Mesendoderm (in vitro differentiated cells): ENCODE measurements at regions not wholly inside any gene's neighbourhood (a gene's known extent, or its start where the extent isn't known, plus 50 kb on each side); places are given as distances from the start of the nearest gene placed in this dataset.
A peak's percentile ranks its signal among the peaks of the same experiment; 100 is the strongest.

Source experiments
- DNase-seq: peaks from one replicate; pipeline ENCODE4 v3.0.0; 2013
- H2AK5ac ChIP-seq: 2 replicates; pipeline ENCODE4 v1.6.1; 2013; ENCODE audit warnings: low read length, inconsistent platforms
- H2BK120ac ChIP-seq: 2 replicates; pipeline ENCODE4 v1.6.1; 2013; ENCODE audit warnings: low read depth, mild to moderate bottlenecking, low read length, moderate library complexity, mixed read lengths
- H2BK15ac ChIP-seq: replicated peaks from 2 replicates; pipeline ENCODE4 v1.6.1; 2013; ENCODE audit warnings: low read depth, mild to moderate bottlenecking, moderate library complexity
- H2BK5ac ChIP-seq: 2 replicates; pipeline ENCODE4 v1.6.1; 2013; ENCODE audit warnings: low read length, inconsistent platforms
- H3K18ac ChIP-seq: 2 replicates; pipeline ENCODE4 v1.6.1; 2013; ENCODE audit warnings: mild to moderate bottlenecking, low read length, mixed read lengths
- H3K23ac ChIP-seq: one replicate; pipeline ENCODE4 v1.6.1; 2013; ENCODE audit warnings: low read length
- H3K27ac ChIP-seq: 2 replicates; pipeline ENCODE4 v1.5.1; 2013; ENCODE audit warnings: low read depth, mild to moderate bottlenecking, inconsistent platforms, low read length, moderate library complexity
- H3K27me3 ChIP-seq: 2 replicates; pipeline ENCODE4 v1.6.1; 2013; ENCODE audit warnings: low read length, control low read depth, mild to moderate bottlenecking, inconsistent platforms; ENCODE audit not compliant: insufficient read depth, poor library complexity
- H3K36me3 ChIP-seq: 2 replicates; pipeline ENCODE4 v1.6.1; 2013; ENCODE audit warnings: low read length, inconsistent platforms; ENCODE audit not compliant: control insufficient read depth, insufficient read depth
- H3K4ac ChIP-seq: one replicate; pipeline ENCODE4 v1.6.1; 2013; ENCODE audit warnings: low read depth, mild to moderate bottlenecking, low read length, moderate library complexity
- H3K4me1 ChIP-seq: 2 replicates; pipeline ENCODE4 v1.6.1; 2013; ENCODE audit warnings: low read depth, low read length, inconsistent platforms; ENCODE audit not compliant: control insufficient read depth
- H3K4me2 ChIP-seq: 2 replicates; pipeline ENCODE4 v1.6.1; 2013; ENCODE audit warnings: low read length
- H3K4me3 ChIP-seq: 2 replicates; pipeline ENCODE4 v1.5.1; 2013; ENCODE audit warnings: mild to moderate bottlenecking, low read length
- H3K56ac ChIP-seq: one replicate; pipeline ENCODE4 v1.6.1; 2013; ENCODE audit warnings: low read length
- H3K79me1 ChIP-seq: 2 replicates; pipeline ENCODE4 v1.6.1; 2013; ENCODE audit warnings: low read length, inconsistent platforms
- H3K79me2 ChIP-seq: 2 replicates; pipeline ENCODE4 v1.6.1; 2013; ENCODE audit warnings: mild to moderate bottlenecking, low read length; ENCODE audit not compliant: control insufficient read depth, insufficient read depth
- H3K9ac ChIP-seq: 2 replicates; pipeline ENCODE4 v1.6.1; 2013; ENCODE audit warnings: low read length, inconsistent platforms
- H4K5ac ChIP-seq: one replicate; pipeline ENCODE4 v1.6.1; 2013; ENCODE audit warnings: low read length
- H4K8ac ChIP-seq: one replicate; pipeline ENCODE4 v1.6.1; 2013; ENCODE audit warnings: low read depth, mild to moderate bottlenecking, control low read depth, low read length, moderate library complexity
- whole genome bisulfite sequencing: extraction: QIAGEN DNeasy Blood & Tissue Kit; methylation state at CpG from one replicate; pipeline ENCODE4 v1.1.7; 2013; ENCODE audit warnings: low lambda C conversion rate, missing lambda C conversion rate; ENCODE audit not compliant: insufficient coverage; ENCODE audit errors: extremely low coverage; 5-methylcytosine and 5-hydroxymethylcytosine counted together

DNA sequence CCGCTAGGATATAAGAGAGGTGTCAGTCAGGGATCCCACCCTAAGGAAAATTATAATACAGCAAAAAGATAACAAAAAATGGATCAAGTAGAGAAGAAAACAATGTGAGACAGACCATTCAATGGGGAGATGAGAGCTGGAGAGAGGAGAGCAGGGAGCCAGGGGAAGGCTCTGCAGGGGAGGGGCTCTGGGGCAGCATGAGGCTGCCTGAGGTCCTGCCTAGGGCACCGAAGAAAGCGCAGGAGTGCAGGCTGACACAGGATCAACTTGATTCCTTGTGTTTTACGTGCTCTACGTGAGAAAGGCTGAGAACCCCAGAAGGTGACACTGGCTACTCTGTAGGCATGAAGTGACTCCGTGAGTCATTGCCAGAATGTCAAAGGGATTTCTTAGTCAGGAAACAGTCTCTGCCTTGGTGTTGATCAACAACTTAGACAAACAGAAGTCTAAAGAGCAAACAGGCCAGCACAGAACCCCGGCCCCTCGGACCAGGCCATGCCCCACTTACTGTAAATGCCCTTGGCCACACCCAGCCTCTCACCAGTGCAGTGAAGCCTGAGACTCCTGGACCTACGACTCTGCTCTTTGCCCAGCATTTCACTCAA is 290.1 kb upstream of the PRDM1 start:
- Histone ChIP-seq H3K79me2 (no peaks in the 10 kb centered on the region), H2AK5ac (no peak overlapping the region), H3K4me3 (no peak overlapping the region), H4K8ac (no peak overlapping the region), H3K56ac (peak overlapping the region; percentile 9), H3K79me1 (no peaks in the 10 kb centered on the region), H3K23ac (no peak overlapping the region), H3K4me2 (no peak overlapping the region), H2BK15ac (no peak overlapping the region), H2BK5ac (no peak overlapping the region), H3K27me3 (no peaks in the 10 kb centered on the region), H2BK120ac (no peak overlapping the region), H3K36me3 (no peaks in the 10 kb centered on the region), H3K18ac (no peak overlapping the region), H3K4me1 (no peaks in the 10 kb centered on the region), H4K5ac (no peak overlapping the region), H3K9ac (no peak overlapping the region), H3K4ac (no peak overlapping the region), H3K27ac (no peak overlapping the region)
- no CpG with 5 or more reads among the region's 9 CpGs for WGBS
- DNase-seq: peak; percentile 30

DNA sequence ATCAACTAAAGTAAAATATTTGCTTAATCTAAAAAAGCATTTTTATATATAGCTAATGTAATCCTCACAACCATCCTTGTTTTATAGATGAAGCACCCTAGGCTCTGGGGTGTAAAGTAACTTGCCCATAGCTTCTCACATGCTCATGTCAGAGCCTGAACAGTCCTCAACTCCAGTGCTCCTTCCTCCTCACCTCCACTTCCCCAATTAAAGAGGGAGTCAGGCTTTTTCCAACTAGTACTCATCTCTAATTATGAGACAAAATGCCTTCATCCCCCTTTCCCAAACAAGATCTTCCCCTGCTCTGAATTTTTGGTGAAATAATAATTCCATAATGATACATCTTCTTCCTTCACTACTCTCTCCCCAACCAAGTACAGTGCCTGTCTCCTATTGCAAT is 290.8 kb upstream of the PRDM1 start:
- no peak overlapping the region for H4K8ac ChIP-seq
- H3K4me1 ChIP-seq: no peaks in the 10 kb centered on the region
- no peak overlapping the region for H2BK15ac ChIP-seq
- H3K56ac ChIP-seq: no peak overlapping the region
- H2BK5ac ChIP-seq: no peak overlapping the region
- no peak overlapping the region for H3K4me3 ChIP-seq
- no peak overlapping the region for H3K18ac ChIP-seq
- H3K9ac ChIP-seq: no peak overlapping the region
- H3K36me3 ChIP-seq: no peaks in the 10 kb centered on the region
- no peak overlapping the region for H2AK5ac ChIP-seq
- H3K79me2 ChIP-seq: no peaks in the 10 kb centered on the region
- no peak for DNase-seq
- H3K23ac ChIP-seq: no peak overlapping the region
- H3K79me1 ChIP-seq: no peaks in the 10 kb centered on the region
- no peak overlapping the region for H3K4me2 ChIP-seq
- no peak overlapping the region for H2BK120ac ChIP-seq
- H3K27me3 ChIP-seq: no peaks in the 10 kb centered on the region
- H3K4ac ChIP-seq: no peak overlapping the region
- H4K5ac ChIP-seq: no peak overlapping the region
- H3K27ac ChIP-seq: no peak overlapping the region

DNA sequence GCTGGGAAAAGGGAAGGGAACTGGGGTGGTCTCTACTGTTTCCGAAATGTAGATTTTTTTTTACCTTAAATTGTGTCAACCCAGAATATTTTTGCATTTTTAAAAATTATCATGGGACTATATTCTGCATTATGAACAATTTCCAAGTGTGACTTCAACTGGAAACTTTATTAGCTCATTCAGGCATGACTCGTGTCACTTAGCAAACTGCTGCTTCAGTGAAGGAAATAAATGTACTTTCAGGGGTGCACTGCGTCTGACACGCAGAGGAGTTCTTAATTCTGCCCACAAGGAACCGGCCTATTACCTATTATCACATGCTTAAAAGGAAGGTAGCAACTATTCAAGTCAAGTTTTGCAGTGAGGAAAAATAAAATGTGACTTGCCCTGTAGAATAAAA is 291.3 kb upstream of the PRDM1 start:
- H3K4me3 ChIP-seq: no peak overlapping the region
- H2BK15ac ChIP-seq: no peak overlapping the region
- no peak overlapping the region for H3K4me2 ChIP-seq
- no peak overlapping the region for H3K56ac ChIP-seq
- no peak overlapping the region for H3K18ac ChIP-seq
- no peak overlapping the region for H4K5ac ChIP-seq
- no peak overlapping the region for H3K4ac ChIP-seq
- no peaks in the 10 kb centered on the region for H3K4me1 ChIP-seq
- no peak overlapping the region for H2BK5ac ChIP-seq
- no peak overlapping the region for H3K9ac ChIP-seq
- no CpG with 5 or more reads among the region's 5 CpGs for WGBS
- no peaks in the 10 kb centered on the region for H3K79me1 ChIP-seq
- no peak overlapping the region for H3K23ac ChIP-seq
- no peaks in the 10 kb centered on the region for H3K79me2 ChIP-seq
- DNase-seq: no peak
- no peak overlapping the region for H4K8ac ChIP-seq
- H2AK5ac ChIP-seq: no peak overlapping the region
- no peaks in the 10 kb centered on the region for H3K27me3 ChIP-seq
- H3K27ac ChIP-seq: no peak overlapping the region
- H3K36me3 ChIP-seq: no peaks in the 10 kb centered on the region
- H2BK120ac ChIP-seq: no peak overlapping the region

DNA sequence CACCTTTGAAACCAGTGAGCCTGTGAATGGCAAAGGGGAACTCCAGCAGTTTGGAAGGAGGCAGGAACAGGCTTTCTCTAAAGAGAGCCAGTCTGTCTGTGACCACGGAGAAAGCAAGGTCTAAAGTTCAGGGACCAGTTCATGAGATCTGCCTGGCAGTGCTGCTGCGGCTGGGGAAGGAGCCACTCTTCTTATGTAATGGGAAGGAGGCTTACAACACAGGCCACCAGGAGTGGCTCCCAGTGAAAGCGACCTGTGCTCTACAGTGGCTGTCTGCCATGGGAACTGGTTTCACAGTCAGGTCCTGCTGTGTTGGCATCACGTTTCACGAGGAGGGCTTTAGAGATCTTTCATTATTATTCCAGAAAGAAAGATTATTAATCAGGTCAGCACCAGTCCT is 291.9 kb upstream of the PRDM1 start:
- no peaks in the 10 kb centered on the region for H3K36me3 ChIP-seq
- peak; percentile 52 for DNase-seq
- no peaks in the 10 kb centered on the region for H3K4me1 ChIP-seq

DNA sequence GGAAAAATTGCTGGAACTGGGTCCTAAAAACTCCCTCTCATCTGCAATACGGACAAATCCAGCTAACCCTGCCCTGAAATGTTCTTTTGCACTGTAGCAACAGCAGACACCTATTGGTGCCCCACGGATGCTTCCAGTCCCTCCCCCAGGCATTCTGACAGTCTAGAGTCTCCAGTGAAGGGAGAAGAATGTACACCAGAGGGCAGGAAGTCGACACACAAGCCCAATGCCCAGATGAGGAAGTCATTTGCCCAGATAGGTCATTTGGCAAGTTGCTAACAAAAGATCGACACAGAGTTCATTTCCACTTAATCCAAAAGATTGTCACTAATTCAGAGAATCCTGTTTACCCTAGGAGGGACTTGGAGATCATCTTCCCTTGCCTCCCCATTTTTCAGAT is 293.0 kb upstream of the PRDM1 start:
- H3K4me1 ChIP-seq: no peaks in the 10 kb centered on the region
- no peak overlapping the region for H3K9ac ChIP-seq
- no peak overlapping the region for H4K8ac ChIP-seq
- no peak overlapping the region for H3K4me2 ChIP-seq
- H2BK5ac ChIP-seq: no peak overlapping the region
- no peak overlapping the region for H3K23ac ChIP-seq
- H3K79me2 ChIP-seq: no peaks in the 10 kb centered on the region
- H3K36me3 ChIP-seq: no peaks in the 10 kb centered on the region
- H3K4ac ChIP-seq: no peak overlapping the region
- DNase-seq: peak; percentile 31
- H4K5ac ChIP-seq: no peak overlapping the region
- no peak overlapping the region for H2BK15ac ChIP-seq
- H3K27me3 ChIP-seq: no peaks in the 10 kb centered on the region
- no peak overlapping the region for H2AK5ac ChIP-seq
- no peaks in the 10 kb centered on the region for H3K79me1 ChIP-seq
- H3K56ac ChIP-seq: no peak overlapping the region
- no peak overlapping the region for H3K27ac ChIP-seq
- H3K18ac ChIP-seq: no peak overlapping the region
- no CpG with 5 or more reads among the region's 4 CpGs for WGBS
- H2BK120ac ChIP-seq: no peak overlapping the region
- no peak overlapping the region for H3K4me3 ChIP-seq

More for the DNA sequence above, 291.9 kb upstream of the PRDM1 start:
- Histone ChIP-seq H3K23ac (no peak overlapping the region), H3K4ac (no peak overlapping the region), H4K8ac (no peak overlapping the region), H3K56ac (no peak overlapping the region), H2BK15ac (no peak overlapping the region), H2AK5ac (no peak overlapping the region), H2BK5ac (no peak overlapping the region), H3K79me2 (no peaks in the 10 kb centered on the region), H4K5ac (no peak overlapping the region), H3K9ac (no peak overlapping the region), H3K27me3 (no peaks in the 10 kb centered on the region), H3K4me3 (no peak overlapping the region), H3K27ac (no peak overlapping the region), H3K4me2 (no peak overlapping the region), H3K79me1 (no peaks in the 10 kb centered on the region), H2BK120ac (no peak overlapping the region), H3K18ac (peak overlapping the region; percentile 2)
- no CpG with 5 or more reads among the region's 5 CpGs for WGBS

DNA sequence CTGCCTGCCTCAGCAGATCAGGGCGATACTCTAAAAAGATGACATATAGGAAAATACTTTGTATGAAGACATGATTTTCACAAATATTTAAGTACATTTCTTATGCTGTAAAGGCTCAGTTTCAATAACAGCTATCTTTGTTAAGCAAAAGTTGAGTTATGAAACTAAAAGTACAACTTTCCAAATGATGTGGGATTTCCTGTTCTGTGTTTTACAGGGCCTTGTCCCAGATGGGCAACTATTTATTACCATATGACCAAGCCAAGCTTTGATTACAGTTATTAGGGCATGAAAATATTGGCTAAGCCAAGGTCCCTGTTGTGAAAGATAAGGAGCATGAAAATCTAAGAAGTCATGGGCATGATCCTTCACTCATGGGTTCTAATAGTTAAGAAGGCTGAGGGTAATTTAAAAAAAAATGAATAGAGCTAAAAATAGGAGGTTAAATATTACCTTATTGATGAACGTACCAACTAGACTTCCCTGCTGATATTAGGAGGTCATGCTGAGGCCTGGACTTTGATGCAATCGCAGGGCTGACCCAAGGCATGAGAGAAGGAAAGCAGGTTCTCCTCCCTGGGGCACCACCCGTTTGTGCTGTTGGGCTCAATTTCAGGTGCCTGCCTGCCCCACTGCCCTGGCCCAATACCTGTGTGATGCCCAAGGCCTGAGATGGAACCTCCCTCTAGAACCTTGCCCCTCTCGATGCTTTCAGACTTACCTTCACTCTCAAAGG is 294.4 kb upstream of the PRDM1 start:
- Histone ChIP-seq H2BK5ac (no peak overlapping the region), H3K18ac (no peak overlapping the region), H3K9ac (no peak overlapping the region), H3K4ac (no peak overlapping the region), H2AK5ac (no peak overlapping the region), H3K56ac (no peak overlapping the region), H3K36me3 (no peaks in the 10 kb centered on the region), H3K27ac (peak overlapping the region; percentile 33), H4K8ac (no peak overlapping the region), H3K23ac (no peak overlapping the region), H3K27me3 (no peaks in the 10 kb centered on the region), H3K4me1 (no peaks in the 10 kb centered on the region), H3K79me2 (no peaks in the 10 kb centered on the region), H2BK120ac (no peak overlapping the region), H2BK15ac (no peak overlapping the region), H4K5ac (no peak overlapping the region), H3K79me1 (no peaks in the 10 kb centered on the region), H3K4me2 (no peak overlapping the region), H3K4me3 (no peak overlapping the region)
- no peak for DNase-seq
- WGBS: no CpG with 5 or more reads among the region's 5 CpGs
